NCI-H1930 (cell line): ENCODE measurements at regions not wholly inside any gene's neighbourhood (a gene's known extent, or its start where the extent isn't known, plus 50 kb on each side); places are given as distances from the start of the nearest gene placed in this dataset.

Experiments used
- DNase-seq, 2 experiments: peaks; one replicate each; lab custom pipeline; 2025; lab: John Stamatoyannopoulos, UW

DNA sequence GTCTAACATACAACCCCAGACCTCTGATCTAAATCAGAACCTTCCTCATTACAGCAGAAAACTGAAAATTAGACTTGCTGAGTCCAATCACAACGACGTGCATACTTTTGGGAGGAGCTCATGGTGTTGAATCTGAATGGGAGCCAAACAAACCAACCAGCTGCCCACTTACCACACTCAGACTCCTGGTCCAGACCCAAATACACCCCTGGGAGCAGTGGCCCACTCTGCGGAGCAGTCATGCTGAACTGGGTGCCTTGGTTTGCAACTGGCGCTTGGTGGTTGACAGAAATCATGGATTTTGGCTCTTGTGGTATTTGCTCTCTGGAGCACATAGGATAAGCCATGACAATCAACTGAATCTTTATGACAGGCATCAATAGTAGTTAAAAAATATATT is 253.6 kb upstream of the TNP1 start:
- DNase-seq, result no peak

DNA sequence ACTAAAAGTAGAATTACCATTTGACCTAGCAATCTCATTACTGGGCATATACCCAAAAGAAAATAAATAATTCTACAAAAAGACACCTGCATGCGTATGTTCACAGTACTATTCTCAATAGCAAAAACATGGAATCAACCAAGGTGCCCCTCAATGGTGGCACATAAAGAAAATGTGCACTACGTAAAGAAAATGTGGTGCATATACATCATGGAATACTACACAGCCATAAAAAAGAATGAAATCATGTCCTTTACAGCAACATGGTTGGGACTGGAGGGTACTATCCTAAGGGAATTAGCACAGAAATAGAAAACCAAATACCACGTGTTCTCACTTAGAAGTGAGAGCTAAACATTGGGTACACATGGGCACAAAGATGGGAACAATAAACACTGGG is 250.7 kb upstream of the TNP1 start:
- no peak for DNase-seq

DNA sequence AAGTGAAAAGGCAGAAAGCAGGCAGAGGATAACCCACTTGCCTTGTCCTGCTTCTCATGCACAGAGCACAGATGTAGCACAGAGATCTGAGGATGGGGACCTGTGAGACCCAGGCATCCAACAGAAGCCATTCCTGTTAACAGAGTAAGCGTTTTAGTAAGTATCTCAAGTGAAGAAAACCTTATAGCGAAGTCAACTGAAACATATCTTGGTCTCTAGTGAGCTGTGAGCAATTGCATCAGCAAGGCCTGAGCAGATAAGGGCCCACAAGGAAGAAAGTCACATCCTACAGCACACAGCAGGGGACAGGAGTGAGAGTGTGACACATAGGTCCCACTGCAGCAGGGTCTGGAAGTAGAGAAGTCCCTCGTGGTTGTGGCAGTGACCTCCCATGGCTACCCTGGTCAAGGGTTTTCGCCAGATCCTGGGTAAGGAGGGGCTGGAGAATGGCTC is 248.7 kb upstream of the TNP1 start:
- DNase-seq, result no peak

DNA sequence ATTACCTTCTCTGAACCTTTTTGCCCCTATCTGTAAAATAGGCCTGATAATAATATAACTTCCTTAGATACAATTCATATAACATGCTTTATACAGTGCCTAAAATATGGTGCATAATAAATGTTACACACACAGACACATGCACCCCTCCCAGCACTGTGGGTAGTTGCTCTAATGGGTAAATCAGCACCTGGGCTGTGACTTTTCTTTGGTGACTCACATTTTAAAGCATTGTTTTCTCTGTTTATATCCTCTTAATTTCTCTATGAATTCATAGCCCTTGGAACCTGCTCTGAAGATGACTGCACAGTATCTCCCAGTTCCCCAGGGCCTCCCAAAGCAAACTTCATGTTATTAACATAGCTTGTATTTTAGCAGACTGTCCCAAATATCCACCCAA is 248.2 kb upstream of the TNP1 start:
- no peak for DNase-seq

DNA sequence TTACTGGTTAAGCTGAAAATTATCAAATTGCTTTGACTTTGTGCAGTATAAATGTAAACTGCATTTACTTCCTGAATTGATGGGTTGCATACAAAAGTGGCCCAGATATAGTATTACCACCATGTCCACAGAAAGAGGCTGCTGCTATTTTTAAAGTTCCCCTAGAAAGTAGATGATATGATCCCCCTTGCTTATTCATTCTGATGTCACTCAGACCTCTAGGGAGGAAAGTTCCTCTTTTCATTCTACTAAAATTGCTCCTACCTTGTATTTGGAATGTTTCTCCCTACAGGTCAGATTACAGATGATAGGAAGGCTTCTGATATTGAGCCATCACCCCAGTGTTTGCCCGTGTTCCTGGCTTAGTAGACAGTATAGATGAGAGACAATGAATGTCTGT is 247.6 kb upstream of the TNP1 start:
- DNase-seq, result no peak

DNA sequence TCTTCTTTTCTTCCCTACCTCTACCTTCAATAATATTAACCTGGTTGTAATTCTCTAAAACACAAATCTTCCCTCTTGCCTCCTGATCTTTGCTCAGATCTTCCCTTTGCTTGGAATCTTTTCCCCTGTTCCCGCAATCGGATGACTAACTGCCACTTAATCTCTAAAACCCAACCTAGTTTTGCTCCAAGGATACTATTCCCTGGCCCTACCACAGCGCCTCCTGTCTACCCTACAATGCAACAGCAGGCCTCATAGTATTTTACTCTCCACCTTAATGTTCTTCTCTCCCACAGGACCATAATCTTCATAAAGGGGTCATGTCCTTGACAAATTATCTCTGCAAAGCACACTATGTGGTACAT is 246.8 kb upstream of the TNP1 start:
- no peak for DNase-seq

DNA sequence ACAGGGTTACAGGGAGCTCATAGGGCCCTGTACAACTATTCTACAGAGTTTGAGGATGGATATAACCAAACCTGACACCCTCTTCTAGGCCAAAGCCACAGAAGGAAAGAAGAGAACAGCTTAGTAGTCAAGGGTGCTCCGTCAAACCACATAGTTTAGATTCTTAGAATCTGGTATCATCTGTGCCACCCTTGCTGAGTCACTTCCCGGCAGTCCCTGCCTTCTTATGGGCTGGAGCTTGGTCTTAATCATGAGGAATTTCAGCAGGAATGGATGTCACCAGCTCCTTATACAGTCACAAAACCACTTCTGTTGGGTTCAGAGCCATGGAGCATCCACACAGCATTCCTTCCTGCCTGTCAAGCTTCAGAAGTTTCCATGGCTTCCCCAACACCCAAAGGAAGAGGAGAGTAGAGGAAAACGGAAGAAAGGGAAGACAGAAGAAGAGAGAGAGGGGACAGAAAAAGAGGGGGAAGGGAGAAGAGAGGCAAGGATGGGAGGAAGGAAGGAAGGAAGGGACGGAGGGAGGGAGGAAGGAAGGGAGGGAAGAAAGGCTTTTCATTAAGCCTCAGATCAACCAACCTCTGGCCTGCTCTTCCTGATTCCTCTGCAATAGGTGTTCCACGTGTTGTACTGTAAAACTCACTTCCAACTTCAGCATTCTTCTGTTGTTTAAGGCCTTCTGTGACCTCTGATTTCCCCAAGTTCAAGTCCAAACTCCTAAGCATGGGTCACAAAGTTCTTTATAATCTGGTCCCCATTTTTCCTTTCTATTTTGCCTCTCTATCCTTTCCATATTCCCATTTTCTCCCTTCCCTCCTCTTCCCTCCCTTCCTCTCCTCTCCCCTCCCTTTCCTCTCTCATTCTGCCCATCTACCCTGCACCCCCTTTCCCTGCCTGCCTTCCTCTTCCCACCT is 246.1 kb upstream of the TNP1 start:
- no peak for DNase-seq

DNA sequence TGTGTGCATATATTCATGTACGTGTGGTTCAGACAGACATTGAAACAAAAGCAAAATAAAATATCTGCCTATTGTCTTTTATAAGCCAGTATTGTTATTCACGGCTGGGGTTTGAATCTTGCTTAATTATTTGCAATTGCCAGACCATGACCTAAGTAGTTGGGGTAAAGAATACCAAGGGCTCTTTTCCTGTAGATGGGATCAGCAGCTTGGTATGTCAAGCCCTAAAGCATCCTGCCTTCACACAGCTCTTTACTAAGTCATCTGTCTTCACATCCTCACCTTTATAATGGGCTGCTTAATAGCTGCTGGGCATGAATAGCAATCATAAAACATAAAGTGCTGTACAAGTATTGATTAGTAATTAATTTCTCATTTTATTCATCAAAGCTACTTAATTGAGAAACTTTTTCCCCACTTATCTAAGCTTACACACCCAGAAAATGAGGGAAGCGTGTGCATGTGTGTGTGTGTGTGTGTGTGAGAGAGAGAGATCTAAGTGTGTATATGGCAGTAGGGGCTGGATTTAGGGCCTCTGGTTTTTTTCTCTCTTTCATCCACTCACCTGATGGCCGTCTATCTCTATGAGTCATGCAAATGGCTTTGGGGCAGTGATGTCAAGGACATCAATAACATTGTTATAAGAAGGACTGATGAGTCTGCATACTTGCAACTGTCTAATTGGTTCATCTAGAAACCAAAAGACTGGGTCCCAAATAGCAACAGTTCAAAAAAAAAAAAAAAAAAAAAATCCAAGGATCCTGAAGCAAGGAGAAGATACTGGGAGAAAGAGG is 244.1 kb upstream of the TNP1 start:
- no peak for DNase-seq

DNA sequence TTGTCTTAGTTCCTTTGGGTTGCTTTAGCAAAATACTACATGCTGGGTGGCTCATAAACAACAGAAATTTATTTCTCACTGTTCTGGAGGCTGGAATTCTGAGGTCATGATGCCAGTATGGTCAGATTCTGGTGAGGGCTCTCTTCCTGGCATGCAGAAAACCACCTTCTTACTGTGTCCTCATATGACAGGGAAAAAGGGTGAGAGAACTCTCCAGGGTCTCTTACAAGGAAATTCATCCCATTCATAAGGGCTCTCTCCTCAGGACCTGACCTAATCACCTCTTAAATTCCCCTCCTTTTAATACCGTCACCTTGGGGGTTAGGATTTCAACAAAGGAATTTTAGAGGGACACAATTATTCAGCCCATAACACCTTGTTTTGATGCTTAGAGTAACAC is 243.1 kb upstream of the TNP1 start:
- DNase-seq, result no peak

DNA sequence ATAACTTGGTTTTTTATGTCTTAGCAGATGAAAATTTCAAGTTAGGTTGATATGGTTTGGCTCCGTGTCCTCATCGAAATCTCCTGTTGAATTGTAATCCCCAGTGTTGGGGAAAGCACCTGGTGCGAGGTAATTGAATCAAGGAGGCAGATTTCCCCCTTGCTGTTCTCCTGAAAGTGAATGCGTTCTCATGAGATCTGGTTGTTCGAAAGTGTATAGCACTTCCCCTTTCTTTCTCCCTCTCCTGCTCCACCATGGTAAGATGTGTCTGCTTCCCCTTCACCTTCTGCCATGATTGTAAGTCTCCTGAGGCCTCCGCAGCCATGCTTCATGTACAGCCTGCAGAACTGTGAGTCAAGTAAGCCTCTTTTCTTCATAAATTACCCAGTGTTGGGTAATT is 242.1 kb upstream of the TNP1 start:
- no peak for DNase-seq

DNA sequence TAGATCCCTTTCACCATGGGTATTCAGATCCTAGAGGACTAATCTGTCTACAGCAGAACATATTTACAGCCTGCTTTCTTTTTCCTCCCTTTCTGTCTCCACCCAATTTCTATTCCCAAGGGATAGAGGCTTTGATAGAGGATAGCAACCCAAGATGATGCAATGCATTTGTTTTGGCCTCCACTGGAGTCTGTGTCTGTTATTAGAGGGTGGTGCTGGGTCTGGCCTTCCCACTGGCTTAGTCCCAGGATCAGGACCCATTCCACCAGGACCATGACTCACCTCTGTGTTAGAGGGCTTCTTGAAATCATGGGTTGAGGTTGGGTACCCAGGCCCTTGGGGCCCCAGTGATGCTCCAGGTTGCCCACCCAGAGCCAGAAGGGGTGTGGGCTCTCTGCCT is 239.7 kb upstream of the TNP1 start:
- DNase-seq, result peak in 1 of 2 experiments; percentile 12

DNA sequence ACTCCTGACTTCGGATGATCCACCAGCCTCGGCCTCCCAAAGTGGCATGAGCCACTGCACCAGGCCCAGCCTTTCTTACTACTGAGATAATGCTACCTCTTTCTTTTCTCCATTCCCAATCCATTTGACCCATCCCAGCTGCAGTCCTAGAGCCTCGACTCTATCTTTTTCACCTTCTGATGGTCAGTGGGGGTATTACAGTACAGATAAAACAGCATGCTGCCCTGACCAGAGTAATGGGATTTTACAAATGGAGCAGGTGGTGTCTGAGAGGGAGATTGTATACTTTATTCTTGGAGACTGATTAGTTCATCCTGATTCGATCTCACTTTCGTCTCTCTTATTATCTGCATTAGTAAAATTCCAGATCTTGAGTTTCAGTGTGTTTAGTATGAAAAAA is 238.6 kb upstream of the TNP1 start:
- no peak for DNase-seq

DNA sequence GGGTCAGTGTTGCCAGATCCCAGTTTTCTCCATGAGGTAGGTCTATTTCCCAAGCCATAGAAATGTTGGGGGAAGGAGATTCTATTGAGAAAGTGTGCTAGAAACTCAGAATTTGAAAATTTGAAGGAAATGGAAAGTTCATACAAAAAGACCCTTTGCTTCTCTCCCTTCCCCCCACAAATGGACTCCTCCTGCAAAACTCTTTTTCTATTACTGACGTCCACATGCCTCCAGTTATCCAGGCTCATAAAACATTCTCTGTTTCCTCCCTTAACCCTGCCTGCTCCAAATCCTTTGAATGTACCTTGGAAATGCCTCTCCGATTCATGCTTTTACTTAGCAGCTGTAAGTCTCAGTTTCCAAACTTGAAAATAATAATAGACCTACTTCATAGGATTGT is 237.5 kb upstream of the TNP1 start:
- DNase-seq, result no peak

DNA sequence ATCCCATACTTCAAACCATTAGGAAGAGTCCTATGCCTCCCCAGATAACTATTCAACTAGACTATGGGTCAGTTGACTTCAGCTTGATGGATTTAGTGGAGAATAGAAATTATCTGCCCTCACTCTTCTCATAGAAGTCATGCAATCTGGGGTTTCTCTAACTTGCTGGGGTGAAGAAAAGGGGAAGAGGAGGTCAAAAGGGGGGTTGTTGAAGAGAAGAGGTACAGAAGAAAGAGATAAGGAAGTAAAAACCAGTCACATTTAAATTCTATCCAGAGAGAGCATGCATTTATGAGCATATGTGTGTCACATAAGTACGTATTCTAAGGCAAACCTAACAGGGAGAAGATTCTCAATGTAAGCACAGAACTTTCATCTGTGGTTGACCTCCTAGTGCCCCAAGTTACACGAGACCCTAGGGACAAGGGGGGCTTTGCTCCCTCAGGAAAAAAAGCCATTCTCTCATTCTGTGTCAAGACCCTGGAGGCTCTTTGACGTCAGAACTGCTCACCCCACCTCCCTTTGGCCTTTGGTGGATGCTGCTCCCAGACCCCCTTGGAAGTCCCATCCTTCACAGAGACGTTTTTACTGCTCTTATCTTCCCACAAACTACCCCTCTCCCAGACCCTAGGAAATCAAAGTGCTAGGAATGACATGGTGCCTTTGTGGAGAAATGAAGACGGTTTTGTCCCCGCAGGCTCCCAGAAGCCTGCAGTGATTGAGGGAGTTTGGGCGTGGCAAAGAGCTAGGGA is 236.8 kb upstream of the TNP1 start:
- no peak for DNase-seq

DNA sequence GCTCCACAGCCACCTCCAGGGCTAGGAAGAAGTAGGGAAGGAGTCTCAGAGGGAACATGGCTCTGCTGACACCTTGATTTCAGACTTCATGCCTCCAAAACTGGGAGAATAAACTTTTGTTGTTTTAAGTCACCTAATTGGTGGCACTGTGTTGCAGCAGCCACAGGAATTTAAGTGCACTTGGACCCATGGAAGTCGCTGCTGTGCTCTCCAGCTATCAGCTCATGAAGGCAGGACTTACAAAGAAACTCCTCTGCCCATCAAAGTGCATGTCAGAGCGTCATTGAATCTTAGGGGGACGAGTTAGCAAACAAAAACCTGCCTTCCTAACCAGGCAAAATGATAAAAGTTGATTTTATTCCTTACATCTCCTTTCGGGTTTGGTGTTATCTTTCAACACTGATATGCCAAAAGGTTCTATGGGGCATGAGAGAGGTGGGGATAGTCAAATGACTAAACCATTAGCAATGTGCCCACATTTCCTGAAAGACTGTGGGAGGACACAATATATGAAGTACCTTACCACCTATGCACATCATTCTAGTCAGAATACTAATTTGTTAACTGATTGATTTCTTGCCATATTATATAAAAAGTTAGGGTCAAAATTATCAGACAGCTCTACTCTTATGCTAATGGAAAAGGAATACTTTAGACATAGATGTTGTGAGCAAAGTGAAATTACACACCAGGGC is 235.8 kb upstream of the TNP1 start:
- no peak for DNase-seq

DNA sequence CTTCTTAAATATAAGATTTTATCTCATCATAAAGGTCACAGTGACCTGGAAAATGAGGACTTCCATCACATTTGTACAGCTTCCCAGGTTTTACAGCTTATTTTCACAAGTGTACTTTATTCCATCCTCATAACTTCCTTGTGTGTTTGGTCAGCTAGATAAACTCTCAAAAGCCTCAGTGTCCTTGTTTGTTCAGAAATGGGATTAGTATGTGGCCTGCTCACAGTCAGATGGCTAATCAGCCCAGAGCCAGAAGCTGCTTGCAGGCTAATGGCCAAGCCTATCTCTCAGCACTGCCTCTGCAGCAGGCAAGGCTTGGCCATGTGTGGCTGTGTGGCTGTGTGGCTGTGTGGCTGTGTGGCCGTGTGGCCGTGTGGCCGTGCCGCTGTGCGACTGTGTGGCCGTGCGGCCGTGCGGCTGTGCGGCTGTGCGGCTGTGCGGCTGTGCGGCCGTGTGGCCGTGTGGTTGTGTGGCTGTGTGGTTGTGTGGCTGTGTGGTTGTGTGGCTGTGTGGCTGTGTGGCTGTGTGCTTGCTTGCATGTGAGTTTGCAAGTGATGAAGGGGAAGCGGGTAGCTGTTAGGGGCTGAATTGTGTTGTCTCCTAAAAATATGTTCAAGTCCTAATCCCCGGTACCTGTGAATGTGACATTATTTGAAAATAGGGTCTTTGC is 233.0 kb upstream of the TNP1 start:
- DNase-seq, result no peak

DNA sequence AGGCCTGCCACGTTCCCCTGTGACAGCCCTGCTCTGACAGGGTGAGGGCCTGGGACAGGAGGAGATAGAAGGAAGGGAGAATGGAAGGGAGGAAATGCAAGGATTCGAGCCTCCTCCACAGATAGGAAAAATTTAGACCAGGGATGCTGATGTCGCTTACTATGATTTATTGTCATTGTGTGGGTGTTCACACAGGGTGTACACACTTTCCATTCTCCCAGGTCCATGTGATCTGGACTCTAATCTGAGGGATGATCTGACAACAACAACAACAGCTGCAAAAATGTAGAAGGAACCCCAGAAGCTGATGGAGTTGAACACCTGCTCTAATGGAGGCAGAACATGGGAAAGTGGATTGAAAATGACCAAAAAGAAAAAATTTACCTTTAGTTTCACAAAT is 231.7 kb upstream of the TNP1 start:
- DNase-seq, result no peak

DNA sequence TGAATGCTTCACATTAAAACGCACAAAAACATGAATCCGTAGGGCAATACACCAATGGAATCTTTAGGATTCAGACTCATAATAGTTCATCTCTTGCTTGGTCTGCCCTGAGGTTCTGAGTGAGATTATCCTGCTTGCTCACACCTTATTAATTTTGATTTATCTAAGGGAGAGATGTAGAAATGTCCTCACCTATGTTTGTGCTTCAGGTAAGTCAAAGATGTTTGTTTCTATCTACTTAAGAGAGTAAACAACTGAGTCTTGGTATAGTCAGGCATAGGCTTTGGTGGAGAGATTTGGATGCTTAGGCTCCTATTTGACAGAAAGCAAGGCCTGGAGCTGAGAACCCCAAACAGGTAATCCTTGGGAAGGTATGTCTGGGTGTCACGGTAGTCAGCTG is 231.0 kb upstream of the TNP1 start:
- DNase-seq, result no peak

DNA sequence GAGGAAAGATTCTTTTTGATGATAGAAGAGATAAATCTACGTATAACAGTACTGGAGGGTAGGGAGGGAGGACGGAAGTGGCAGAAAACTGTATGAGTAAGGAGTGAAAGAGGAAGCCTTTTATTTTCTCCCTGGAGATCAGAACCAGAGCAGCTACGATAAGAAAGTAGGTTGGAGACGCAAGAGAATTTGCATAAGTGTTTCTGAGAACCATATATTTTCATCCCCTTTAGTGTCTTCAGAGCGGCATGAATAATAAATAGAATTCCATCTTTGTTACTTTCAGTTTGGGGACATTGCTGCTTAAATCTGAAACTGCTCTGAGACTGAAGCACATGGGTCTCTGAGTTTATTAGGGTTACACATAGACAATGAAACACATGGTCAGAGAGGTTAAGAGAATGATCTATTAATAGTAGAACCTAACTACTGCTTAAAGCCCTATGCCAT is 230.2 kb upstream of the TNP1 start:
- DNase-seq, result no peak

DNA sequence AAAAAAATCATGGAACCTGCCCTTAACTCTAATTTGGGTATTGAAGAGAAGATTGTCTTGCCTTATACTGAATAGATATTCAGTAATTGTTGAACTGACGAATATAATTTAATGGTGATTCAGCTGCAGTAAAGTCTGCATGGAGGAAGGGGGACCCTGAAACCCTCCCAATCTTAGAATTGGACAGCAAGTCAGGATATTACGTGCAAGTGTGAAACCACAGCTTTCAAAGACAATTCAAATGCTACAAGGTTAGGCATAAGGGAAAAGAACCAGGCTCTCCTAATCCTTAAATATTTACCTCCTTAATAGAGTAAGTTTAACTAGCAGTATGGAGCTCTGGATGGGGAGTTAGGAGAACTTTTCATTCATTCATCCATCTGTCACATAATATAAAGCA is 226.9 kb upstream of the TNP1 start:
- no peak for DNase-seq

DNA sequence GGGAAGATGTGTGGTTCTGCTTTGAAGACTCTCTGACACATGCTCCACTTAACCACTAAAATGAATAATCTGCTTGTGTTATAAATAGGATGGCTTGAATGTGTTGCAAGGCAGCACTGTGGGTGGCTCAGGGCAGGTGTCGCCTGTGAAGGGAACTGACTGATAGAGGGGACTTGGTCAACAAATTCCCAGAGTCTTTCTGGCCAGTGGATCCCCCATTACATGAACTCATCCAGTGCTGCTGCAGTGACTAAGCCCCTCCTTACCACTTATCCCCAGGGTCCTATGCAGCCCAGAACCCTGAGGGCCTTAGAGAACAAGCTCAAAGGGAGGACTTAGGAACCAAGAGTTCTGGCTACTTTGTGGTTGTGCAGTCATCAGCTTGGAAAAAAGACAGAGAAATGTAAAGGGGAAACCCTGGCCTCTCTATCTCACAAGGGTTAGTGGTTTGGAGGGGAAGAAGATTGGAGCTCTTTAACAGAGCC is 226.2 kb upstream of the TNP1 start:
- no peak for DNase-seq
